C4-2B (cell line): ENCODE measurements at regions not wholly inside any gene's neighbourhood (a gene's known extent, or its start where the extent isn't known, plus 50 kb on each side); places are given as distances from the start of the nearest gene placed in this dataset.

Experiments used
- H3K27ac ChIP-seq: fragments of 450-650 bp; 2 replicates; pipeline ENCODE4 v1.5.1; 2017
- ZFX ChIP-seq: fragments of 450-650 bp; IDR thresholded peaks from 2 replicates; pipeline ENCODE4 v1.6.1; 2017
- TF ChIP-seq, protein P1 (sequence below): fragments of 450-650 bp; conservative IDR thresholded peaks from 2 replicates; pipeline ENCODE4 v1.5.1; 2017; ENCODE audit warnings: mild to moderate bottlenecking

DNA sequence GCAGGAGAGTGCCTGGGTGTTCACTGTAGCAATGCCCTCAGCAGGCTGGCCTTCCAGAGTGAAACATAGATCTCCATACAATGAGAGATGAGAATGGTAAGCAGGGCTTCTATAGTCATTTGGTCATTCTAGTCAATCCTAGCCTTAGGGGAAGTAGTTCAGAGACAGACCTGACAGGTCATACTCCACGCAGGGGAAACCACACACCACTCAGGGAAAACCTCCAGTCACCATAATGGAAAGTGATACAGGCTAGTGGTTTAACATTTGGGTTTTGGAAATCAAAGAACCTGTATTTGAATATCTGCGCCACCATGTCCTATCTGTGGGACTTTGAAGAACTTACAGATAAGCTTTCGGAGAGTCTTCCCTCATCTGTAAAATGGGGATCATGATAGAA, 425.7 kb upstream of the PPP2R3A start:
- no peak overlapping the region for H3K27ac ChIP-seq
- no peak for TF ChIP-seq ZFX
- TF ChIP-seq, protein P1, sequence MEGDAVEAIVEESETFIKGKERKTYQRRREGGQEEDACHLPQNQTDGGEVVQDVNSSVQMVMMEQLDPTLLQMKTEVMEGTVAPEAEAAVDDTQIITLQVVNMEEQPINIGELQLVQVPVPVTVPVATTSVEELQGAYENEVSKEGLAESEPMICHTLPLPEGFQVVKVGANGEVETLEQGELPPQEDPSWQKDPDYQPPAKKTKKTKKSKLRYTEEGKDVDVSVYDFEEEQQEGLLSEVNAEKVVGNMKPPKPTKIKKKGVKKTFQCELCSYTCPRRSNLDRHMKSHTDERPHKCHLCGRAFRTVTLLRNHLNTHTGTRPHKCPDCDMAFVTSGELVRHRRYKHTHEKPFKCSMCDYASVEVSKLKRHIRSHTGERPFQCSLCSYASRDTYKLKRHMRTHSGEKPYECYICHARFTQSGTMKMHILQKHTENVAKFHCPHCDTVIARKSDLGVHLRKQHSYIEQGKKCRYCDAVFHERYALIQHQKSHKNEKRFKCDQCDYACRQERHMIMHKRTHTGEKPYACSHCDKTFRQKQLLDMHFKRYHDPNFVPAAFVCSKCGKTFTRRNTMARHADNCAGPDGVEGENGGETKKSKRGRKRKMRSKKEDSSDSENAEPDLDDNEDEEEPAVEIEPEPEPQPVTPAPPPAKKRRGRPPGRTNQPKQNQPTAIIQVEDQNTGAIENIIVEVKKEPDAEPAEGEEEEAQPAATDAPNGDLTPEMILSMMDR: no peak

DNA sequence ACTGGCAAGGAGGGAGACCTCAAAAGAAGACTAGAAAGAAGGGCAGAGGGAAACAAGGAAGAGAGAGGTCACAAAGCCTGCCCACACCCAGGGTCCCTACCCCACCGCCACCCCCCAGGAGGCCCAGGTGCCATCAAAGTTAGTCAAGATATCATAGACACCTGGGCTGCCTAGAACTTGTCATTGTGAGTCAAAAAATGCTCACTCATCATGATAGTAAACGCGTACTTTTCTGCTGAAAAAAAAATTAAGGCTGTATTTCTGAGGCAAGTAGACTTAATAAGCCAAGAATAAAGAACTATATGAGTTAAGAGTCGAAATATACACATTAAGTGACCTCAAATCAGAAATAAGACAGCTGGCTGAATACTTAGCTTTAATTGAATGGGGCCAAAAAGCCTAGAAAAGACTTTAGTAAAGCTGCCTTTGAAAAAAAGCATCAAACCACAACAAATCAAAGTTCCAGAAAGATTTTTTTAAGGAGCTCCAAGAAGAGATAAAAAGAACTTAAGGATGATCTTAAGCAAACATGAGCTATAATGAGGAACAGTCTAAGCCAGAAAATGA, 415.5 kb upstream of the PPP2R3A start:
- no peak overlapping the region for H3K27ac ChIP-seq
- no peak for TF ChIP-seq ZFX
- TF ChIP-seq, protein P1: no peak

DNA sequence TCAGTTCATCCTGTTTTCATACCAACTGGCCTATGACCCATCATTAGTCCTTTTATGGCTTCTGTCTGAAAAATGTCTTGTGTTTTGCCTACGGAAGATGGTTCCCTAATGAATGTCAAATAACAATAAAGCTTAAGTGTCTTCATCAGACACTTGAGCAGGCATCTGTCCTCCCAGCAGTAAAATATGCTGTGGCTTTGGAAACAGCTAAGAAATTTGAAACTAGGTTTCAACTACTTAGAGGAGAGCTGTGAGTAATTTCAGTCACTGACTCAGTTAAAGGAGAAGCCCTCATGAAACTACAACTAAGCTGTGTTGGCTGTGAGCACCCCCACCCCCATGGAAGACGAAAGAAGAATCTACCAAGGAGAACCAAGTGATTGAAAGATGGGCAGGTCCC, 409.4 kb upstream of the PPP2R3A start:
- H3K27ac ChIP-seq: no peak overlapping the region
- TF ChIP-seq, protein P1: no peak
- TF ChIP-seq ZFX: no peak

DNA sequence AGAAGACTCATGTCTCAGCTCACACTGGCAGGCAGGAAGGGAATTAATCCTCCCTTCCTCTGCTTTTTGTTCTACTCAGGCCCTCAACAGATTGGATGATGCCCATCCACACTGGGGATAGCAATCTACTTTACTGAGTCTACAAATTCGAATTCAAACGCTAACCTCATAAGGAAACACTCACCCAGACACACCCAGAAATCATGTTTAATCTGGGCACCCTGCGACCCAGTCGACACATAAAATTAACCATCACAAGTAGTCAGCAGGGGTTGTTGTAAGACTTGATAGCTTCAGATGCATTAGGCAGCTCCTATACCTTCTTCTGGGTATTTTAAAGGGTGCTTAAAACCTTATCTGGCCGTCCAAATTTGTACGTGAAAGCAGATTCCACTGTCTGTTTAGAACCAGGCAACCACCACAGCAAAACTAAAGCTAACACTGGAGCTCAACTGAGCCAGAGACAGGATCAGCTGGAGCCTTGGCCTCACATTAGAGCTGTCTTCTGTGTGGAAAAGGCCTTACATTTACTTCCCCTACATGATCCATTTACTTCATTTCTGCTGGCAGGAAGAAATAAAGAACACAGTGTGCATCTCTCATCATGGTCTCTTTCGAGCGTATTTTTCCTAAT, 407.3 kb upstream of the PPP2R3A start:
- TF ChIP-seq, protein P1: no peak
- H3K27ac ChIP-seq: no peak overlapping the region

DNA sequence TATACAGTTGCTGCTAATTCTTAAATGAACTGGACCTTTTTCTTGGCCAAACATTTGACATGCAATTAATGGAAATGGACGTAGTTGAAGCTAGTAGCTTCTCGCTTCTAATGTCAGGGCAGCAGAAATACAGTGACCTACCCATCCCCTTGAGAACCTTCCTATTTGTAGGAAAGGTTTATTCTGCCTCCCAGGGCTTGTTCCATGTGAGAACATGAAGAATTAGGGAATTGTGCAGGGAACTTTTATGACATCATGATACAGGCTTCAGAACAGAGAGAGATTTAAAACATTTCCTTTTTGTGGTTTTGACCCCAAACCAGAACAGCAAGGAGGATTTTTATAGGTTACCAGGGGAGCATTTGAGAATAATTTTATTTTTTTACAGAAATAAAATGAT, 406.6 kb upstream of the PPP2R3A start:
- H3K27ac ChIP-seq: no peak overlapping the region
- TF ChIP-seq ZFX: no peak

DNA sequence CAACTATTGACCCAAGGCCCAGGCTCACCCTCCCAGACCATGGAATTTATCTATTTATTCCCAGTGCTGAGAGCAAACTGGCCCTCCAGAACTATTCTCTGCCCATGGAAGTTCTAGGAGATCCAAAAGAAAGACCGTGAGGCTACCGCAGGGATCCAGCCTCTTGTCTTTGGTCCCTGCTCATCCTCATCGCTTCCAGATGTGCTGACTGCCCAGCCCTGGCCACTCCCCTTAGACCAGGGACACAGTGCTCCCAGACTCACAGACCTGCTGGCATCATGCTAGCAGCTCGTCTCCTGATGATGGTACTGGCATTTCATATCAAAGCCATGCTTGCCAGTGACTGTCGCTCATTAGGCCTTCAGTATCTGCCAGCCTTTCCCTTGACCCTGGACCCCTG, 405.7 kb upstream of the PPP2R3A start:
- no peak for TF ChIP-seq ZFX
- TF ChIP-seq, protein P1: no peak

DNA sequence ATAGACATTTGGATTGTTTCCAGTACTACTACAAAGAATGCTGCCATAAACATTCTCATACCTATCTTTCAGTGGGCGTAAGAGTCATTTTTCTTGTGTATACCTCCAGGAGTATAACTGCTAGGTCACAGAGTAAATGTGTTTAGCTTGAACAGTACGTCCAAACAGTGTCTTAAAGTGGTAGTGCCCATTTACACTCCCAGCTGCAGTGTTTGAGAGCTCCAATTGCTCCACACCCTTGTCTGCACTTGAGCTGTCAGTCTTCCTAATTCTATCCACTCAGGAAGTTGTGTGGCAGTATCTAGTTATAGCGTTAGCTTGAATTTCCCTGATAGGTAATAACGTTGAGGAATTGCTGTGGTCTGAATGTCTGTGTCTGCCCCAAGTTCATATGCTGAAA, 404.7 kb upstream of the PPP2R3A start:
- TF ChIP-seq, protein P1: no peak
- no peak for TF ChIP-seq ZFX
- no peak overlapping the region for H3K27ac ChIP-seq

More for the DNA sequence above, 405.7 kb upstream of the PPP2R3A start:
- no peak overlapping the region for H3K27ac ChIP-seq

DNA sequence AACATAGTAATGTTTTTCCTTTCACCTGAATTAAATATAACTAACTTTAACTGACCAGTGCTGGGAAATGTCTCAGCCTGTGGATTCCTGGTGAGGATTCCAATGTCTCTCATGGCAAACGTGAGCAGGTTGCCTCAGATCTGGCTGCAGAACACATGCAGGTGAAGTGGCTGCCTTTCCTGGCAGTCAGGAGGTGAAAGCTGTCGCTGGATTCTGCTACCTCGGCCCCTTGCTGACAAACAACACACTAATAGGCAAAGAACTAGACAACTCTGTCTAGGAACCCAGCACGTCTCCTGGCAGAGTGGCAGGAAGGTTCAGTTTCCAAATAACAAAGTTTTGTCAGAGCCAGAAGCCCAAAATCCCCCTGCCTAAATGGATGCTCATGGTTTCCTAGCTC, 400.8 kb upstream of the PPP2R3A start:
- H3K27ac ChIP-seq: no peak overlapping the region
- TF ChIP-seq, protein P1: no peak
- TF ChIP-seq ZFX: no peak
